WTC11 (cell line): ENCODE measurements at regions not wholly inside any gene's neighbourhood (a gene's known extent, or its start where the extent isn't known, plus 50 kb on each side); places are given as distances from the start of the nearest gene placed in this dataset.

ENCODE experiments used
- ATAC-seq: fragments of 200-7000 bp; cut with Tn5 transposase; 2 replicates; pipeline ENCODE4 v1.10.0; 2021; ENCODE audit warnings: mild to moderate bottlenecking, moderate library complexity
- CTCF ChIA-PET: fragments of 300-600 bp; sonication (Branson Sonifier 250); formaldehyde crosslinking; loops from one replicate; lab custom pipeline; 2021; ENCODE audit warnings: antibody characterized with exemption; lab: Charles Lee
- POLR2A ChIA-PET: fragments of 350-600 bp; sonication (Branson Sonifier 250); formaldehyde crosslinking; loops from one replicate; lab custom pipeline; 2021; ENCODE audit warnings: antibody characterized with exemption; lab: Charles Lee
- DNase-seq: peaks from one replicate; pipeline ENCODE4 v3.0.0; 2021; ENCODE audit warnings: low spot score
- H3K27ac Mint-ChIP-seq: 2 replicates; pipeline ENCODE4 v1.8.0; 2021; ENCODE audit warnings: mixed read lengths
- H3K27me3 Mint-ChIP-seq: 2 replicates; pipeline ENCODE4 v1.8.0; 2021; ENCODE audit warnings: low read depth, mild to moderate bottlenecking, moderate library complexity, mixed read lengths
- H3K36me3 Mint-ChIP-seq: 2 replicates; pipeline ENCODE4 v1.8.0; 2021; ENCODE audit warnings: mixed read lengths
- H3K4me1 Mint-ChIP-seq: 2 replicates; pipeline ENCODE4 v1.8.0; 2022; ENCODE audit warnings: mixed read lengths
- H3K4me3 Mint-ChIP-seq: 2 replicates; pipeline ENCODE4 v1.8.0; 2021; ENCODE audit warnings: mild to moderate bottlenecking, moderate library complexity, mixed read lengths
- H3K9me3 Mint-ChIP-seq: 2 replicates; pipeline ENCODE4 v1.8.0; 2021; ENCODE audit warnings: mixed read lengths
- AR ChIP-seq: fragments of 250-450 bp; sonication (Bioruptor Pico); IDR thresholded peaks from 2 replicates; pipeline ENCODE4 v1.9.0; 2021; ENCODE audit warnings: mild to moderate bottlenecking
- ATF3 ChIP-seq: sonication (generic); formaldehyde crosslinking; conservative IDR thresholded peaks from 2 replicates; pipeline ENCODE4 v1.8.1; 2022; ENCODE audit warnings: mild to moderate bottlenecking, missing genetic modification reagents
- ATF6 ChIP-seq: sonication (generic); formaldehyde crosslinking; IDR thresholded peaks from 2 replicates; pipeline ENCODE4 v1.8.1; 2023; ENCODE audit warnings: mild to moderate bottlenecking, missing genetic modification reagents
- CDX4 ChIP-seq: fragments of 250-450 bp; sonication (Bioruptor Pico); IDR thresholded peaks from 2 replicates; pipeline ENCODE4 v1.9.0; 2021; ENCODE audit warnings: moderate library complexity, mild to moderate bottlenecking, inconsistent platforms, borderline replicate concordance
- CREB1 ChIP-seq: sonication (generic); formaldehyde crosslinking; IDR thresholded peaks from 2 replicates; pipeline ENCODE4 v1.8.0; 2023; ENCODE audit warnings: mild to moderate bottlenecking, missing genetic modification reagents
- FOXP1 ChIP-seq: sonication (generic); formaldehyde crosslinking; IDR thresholded peaks from 2 replicates; pipeline ENCODE4 v1.8.0; 2022; ENCODE audit warnings: missing genetic modification reagents, mild to moderate bottlenecking, moderate library complexity, borderline replicate concordance
- MLX ChIP-seq: sonication (generic); formaldehyde crosslinking; IDR thresholded peaks from 2 replicates; pipeline ENCODE4 v1.8.1; 2023; ENCODE audit warnings: mild to moderate bottlenecking, missing genetic modification reagents, moderate library complexity
- NR3C1 ChIP-seq: sonication (generic); formaldehyde crosslinking; conservative IDR thresholded peaks from 2 replicates; pipeline ENCODE4 v1.8.1; 2023; ENCODE audit warnings: low read depth, mild to moderate bottlenecking, missing genetic modification reagents
- PRDM15 ChIP-seq: sonication (generic); formaldehyde crosslinking; IDR thresholded peaks from 2 replicates; pipeline ENCODE4 v1.8.0; 2022; ENCODE audit warnings: missing genetic modification reagents
- PRRX2 ChIP-seq: fragments of 250-450 bp; sonication (Bioruptor Pico); IDR thresholded peaks from 2 replicates; pipeline ENCODE4 v1.8.0; 2021; ENCODE audit warnings: mild to moderate bottlenecking
- SMAD3 ChIP-seq: sonication (generic); formaldehyde crosslinking; IDR thresholded peaks from 2 replicates; pipeline ENCODE4 v1.8.0; 2022; ENCODE audit warnings: missing genetic modification reagents, mild to moderate bottlenecking, borderline replicate concordance
- USF1 ChIP-seq: sonication (generic); formaldehyde crosslinking; IDR thresholded peaks from 2 replicates; pipeline ENCODE4 v1.8.0; 2022; ENCODE audit warnings: mild to moderate bottlenecking, missing genetic modification reagents
- USF2 ChIP-seq: sonication (generic); formaldehyde crosslinking; IDR thresholded peaks from 2 replicates; pipeline ENCODE4 v1.8.1; 2023; ENCODE audit warnings: mild to moderate bottlenecking, missing genetic modification reagents, moderate library complexity
- ZBTB43 ChIP-seq: sonication (generic); formaldehyde crosslinking; IDR thresholded peaks from 2 replicates; pipeline ENCODE4 v1.8.1; 2023; ENCODE audit warnings: mild to moderate bottlenecking, missing genetic modification reagents
- ZNF512 ChIP-seq: sonication (generic); formaldehyde crosslinking; IDR thresholded peaks from 2 replicates; pipeline ENCODE4 v1.8.1; 2022; ENCODE audit warnings: missing genetic modification reagents, borderline replicate concordance

- no peak for TF ChIP-seq AR (CRISPR knock-in tag)
Measured at GRCh38 chr5:125710745-125711144, 712.5 kb upstream of the GRAMD2B start (continued).

- no peak for TF ChIP-seq ZNF512 (CRISPR knock-in tag)
- no peak for TF ChIP-seq ATF6 (CRISPR knock-in tag)
- DNase-seq (no peak), ATAC-seq (no peak)
- H3K4me3 Mint-ChIP-seq: no peak overlapping the region
- no peak overlapping the region for H3K27ac Mint-ChIP-seq
- H3K9me3 Mint-ChIP-seq: no peaks in the 10 kb centered on the region
- POLR2A ChIA-PET: no interaction called here
- peaks cover 1% of the 10 kb centered on the region for H3K4me1 Mint-ChIP-seq
- no peaks in the 10 kb centered on the region; the same call in 1 of the 2 replicates for H3K27me3 Mint-ChIP-seq
- CTCF ChIA-PET: interaction anchor here (1.1 kb wide), 1 partner anchor 123 kb away, joined by 4 read pairs; no protein-coding TSS in a partner anchor
- H3K36me3 Mint-ChIP-seq: no peaks in the 10 kb centered on the region
Measured at GRCh38 chr5:125712397-125712796, 710.8 kb upstream of the GRAMD2B start.

- no peaks in the 10 kb centered on the region; the same call in 1 of the 2 replicates for H3K27me3 Mint-ChIP-seq
- ChIA-PET CTCF (interaction anchor here (0.6 to 1.1 kb wide), 2 partner anchors 122 to 292 kb away, joined by 3 to 4 read pairs; no protein-coding TSS in a partner anchor), POLR2A (interaction anchor here (0.6 kb wide), 1 partner anchor 1837 kb away, joined by 3 read pairs; no protein-coding TSS in a partner anchor)
- no peaks in the 10 kb centered on the region for H3K36me3 Mint-ChIP-seq
- no peak for ATAC-seq
- no peak overlapping the region for H3K27ac Mint-ChIP-seq
- no peaks in the 10 kb centered on the region for H3K4me1 Mint-ChIP-seq
- no peak for DNase-seq
- no peak overlapping the region for H3K4me3 Mint-ChIP-seq
- no peaks in the 10 kb centered on the region for H3K9me3 Mint-ChIP-seq
- TF ChIP-seq ZBTB43 (CRISPR knock-in tag): no peak
- TF ChIP-seq MLX: no peak
- TF ChIP-seq ATF3: no peak
- no peak for TF ChIP-seq SMAD3 (CRISPR knock-in tag)
- no peak for TF ChIP-seq FOXP1 (CRISPR knock-in tag)
- no peak for TF ChIP-seq CDX4 (CRISPR knock-in tag)
- no peak for TF ChIP-seq USF1 (CRISPR knock-in tag)
- TF ChIP-seq NR3C1 (CRISPR knock-in tag): no peak
- no peak for TF ChIP-seq PRDM15 (CRISPR knock-in tag)
- no peak for TF ChIP-seq USF2 (CRISPR knock-in tag)
- no peak for TF ChIP-seq CREB1 (CRISPR knock-in tag)
- no peak for TF ChIP-seq PRRX2
Measured at GRCh38 chr5:125713109-125713805, 710.0 kb upstream of the GRAMD2B start.
